Tibial nerve (tissue), 4 donors: ENCODE measurements at regions not wholly inside any gene's neighbourhood (a gene's known extent, or its start where the extent isn't known, plus 50 kb on each side); places are given as distances from the start of the nearest gene placed in this dataset.

Source experiments
- DNase-seq, 2 donors: peaks; one replicate each; pipeline ENCODE4 v3.0.0-alpha.2; 2019; ENCODE audit warnings: low spot score in 2 of 2
- H3K27ac ChIP-seq, 4 donors: fragments of 200-600 bp; sonication (generic) in 3 of 4; one replicate each; pipeline ENCODE4 v1.5.1; 2017 to 2019; ENCODE audit warnings: mild to moderate bottlenecking in 1 of 4
- H3K27me3 ChIP-seq, 2 donors: fragments of 200-600 bp; sonication (generic) in 1 of 2; one replicate each; pipeline versions ENCODE4 v1.5.1 to v1.6.0; 2017 to 2019
- H3K36me3 ChIP-seq, 3 donors: fragments of 200-600 bp; sonication (generic); one replicate each; pipeline ENCODE4 v1.5.1; 2018 to 2019
- H3K4me1 ChIP-seq, 4 donors: fragments of 200-600 bp; sonication (generic) in 3 of 4; one replicate each; pipeline ENCODE4 v1.5.1; 2017 to 2019
- H3K4me3 ChIP-seq, 4 donors: fragments of 200-600 bp; sonication (generic) in 3 of 4; one replicate each; pipeline ENCODE4 v1.5.1; 2017 to 2019; ENCODE audit warnings: mild to moderate bottlenecking in 1 of 4, moderate library complexity in 1 of 4
- H3K9me3 ChIP-seq, 4 donors: fragments of 200-600 bp; sonication (generic) in 3 of 4; one replicate each; pipeline ENCODE4 v1.5.1; 2017 to 2019
- CTCF ChIP-seq, 5 experiments: fragments of 200-600 bp in 3 of 5; fragments of 450-650 bp in 2 of 5; sonication (generic) in 3 of 5; IDR thresholded peaks; one replicate each; pipeline ENCODE4 v1.5.1; 2016 to 2019; ENCODE audit warnings: antibody characterized with exemption in 5 of 5, mild to moderate bottlenecking in 3 of 5, moderate library complexity in 2 of 5
- EP300 ChIP-seq, 2 donors: sonication (generic); formaldehyde crosslinking; IDR thresholded peaks; one replicate each; pipeline ENCODE4 v1.6.1; 2017; ENCODE audit warnings: antibody characterized with exemption in 2 of 2, mild to moderate bottlenecking in 1 of 2
- POLR2A ChIP-seq, 2 donors: fragments of 450-650 bp; IDR thresholded peaks; one replicate each; pipeline ENCODE4 v1.6.1; 2017; ENCODE audit warnings: antibody characterized with exemption in 2 of 2, mild to moderate bottlenecking in 2 of 2, moderate library complexity in 2 of 2
- WGBS, 2 donors: methylation state at CpG; one replicate each; pipeline ENCODE4 v1.1.5; 2018; 5-methylcytosine and 5-hydroxymethylcytosine counted together

DNA sequence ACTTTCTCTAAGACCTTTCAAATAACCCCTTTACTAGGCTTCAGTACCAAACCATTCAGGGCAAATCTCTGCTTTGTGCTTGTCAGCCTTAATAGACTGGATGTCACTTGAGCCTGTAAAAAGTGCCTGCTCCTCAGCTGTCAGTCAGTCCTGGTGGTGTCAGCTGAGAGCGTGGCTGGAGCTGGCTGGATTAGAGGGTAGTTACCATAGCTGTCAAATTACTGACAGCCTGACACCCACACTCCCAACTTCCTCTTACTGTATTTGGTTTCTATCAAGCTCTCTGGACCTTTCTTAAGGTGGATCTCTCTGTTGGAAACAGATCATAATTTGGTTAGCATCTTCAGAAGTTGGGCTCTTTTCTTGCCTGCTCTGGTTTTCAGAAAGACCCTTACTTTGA, 371.4 kb upstream of the ATP5MC3 start:
- H3K27ac ChIP-seq, result no peak overlapping the region
- no peak overlapping the region for H3K4me3 ChIP-seq
- H3K27me3 ChIP-seq, result no peaks in the 10 kb centered on the region
- no peak for DNase-seq
- no peaks in the 10 kb centered on the region for H3K36me3 ChIP-seq
- H3K4me1 ChIP-seq, result no peaks in the 10 kb centered on the region
- H3K9me3 ChIP-seq, result no peaks in the 10 kb centered on the region
- TF ChIP-seq CTCF (IDR thresholded peaks at IDR 0.05), result no peak
- TF ChIP-seq POLR2A (IDR thresholded peaks at IDR 0.05), result no peak
- TF ChIP-seq EP300 (IDR thresholded peaks at IDR 0.05), result no peak
- 31 to 33% methylated on average over 1 of the region's 1 CpG for WGBS, 2 donors

- Histone ChIP-seq H3K36me3 (no peaks in the 10 kb centered on the region), H3K9me3 (peaks cover 0 to 16% (median 0%) of the 10 kb centered on the region in 4 donors), H3K27me3 (no peaks in the 10 kb centered on the region), H3K4me3 (no peak overlapping the region), H3K27ac (no peak overlapping the region), H3K4me1 (no peaks in the 10 kb centered on the region)
- DNase-seq, result no peak
- no peak for TF ChIP-seq CTCF (IDR thresholded peaks at IDR 0.05)
- TF ChIP-seq POLR2A (IDR thresholded peaks at IDR 0.05), result no peak
- TF ChIP-seq EP300 (IDR thresholded peaks at IDR 0.05), result no peak
- 93 to 96% methylated on average over 3 of the region's 3 CpGs for WGBS, 2 donors
Observed at GRCh38 chr2:175540421-175540820, 358.9 kb upstream of the ATP5MC3 start.

- H3K27me3 ChIP-seq, result no peaks in the 10 kb centered on the region
- no peaks in the 10 kb centered on the region for H3K4me1 ChIP-seq
- H3K36me3 ChIP-seq, result no peaks in the 10 kb centered on the region
- peaks cover 0 to 16% (median 0%) of the 10 kb centered on the region in 4 donors for H3K9me3 ChIP-seq
- DNase-seq, result no peak
- H3K4me3 ChIP-seq, result no peak overlapping the region
- TF ChIP-seq POLR2A (IDR thresholded peaks at IDR 0.05) (no peak), EP300 (IDR thresholded peaks at IDR 0.05) (no peak), CTCF (IDR thresholded peaks at IDR 0.05) (no peak)
- 66 to 75% methylated on average over 4 of the region's 4 CpGs for WGBS, 2 donors
- H3K27ac ChIP-seq, result no peak overlapping the region
Observed at GRCh38 chr2:175539122-175539521, 357.6 kb upstream of the ATP5MC3 start.

- H3K36me3 ChIP-seq, result no peaks in the 10 kb centered on the region
- WGBS, 2 donors, result 33 to 46% methylated on average over 1 of the region's 1 CpG
- H3K27ac ChIP-seq, result no peak overlapping the region
Observed at GRCh38 chr2:175536059-175536458, 354.5 kb upstream of the ATP5MC3 start.

DNA sequence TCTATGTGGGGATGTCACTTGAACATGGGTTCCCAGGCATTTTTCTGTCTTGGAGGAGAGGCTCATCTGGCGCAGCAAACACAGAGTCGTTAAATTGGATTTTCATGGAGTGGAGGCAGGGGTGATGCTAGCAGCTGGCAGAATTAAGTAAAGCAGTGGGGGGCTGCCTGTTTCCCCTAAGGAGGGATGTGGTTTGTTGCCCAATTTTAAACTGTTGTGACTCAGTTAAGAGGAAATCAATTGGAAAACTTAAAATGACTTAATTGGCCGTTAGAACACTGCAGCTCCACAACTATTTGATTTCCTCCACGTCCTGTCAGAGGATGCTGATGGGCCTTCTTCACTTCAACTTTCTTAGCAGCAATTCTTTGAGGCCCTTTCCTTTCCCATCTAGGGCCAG, 354.1 kb upstream of the ATP5MC3 start:
- 56 to 66% methylated on average over 4 of the region's 4 CpGs for WGBS, 2 donors
- H3K27me3 ChIP-seq, result no peaks in the 10 kb centered on the region

More at GRCh38 chr2:175536059-175536458, 354.5 kb upstream of the ATP5MC3 start:
- Histone ChIP-seq H3K4me1 (no peaks in the 10 kb centered on the region), H3K9me3 (no peaks in the 10 kb centered on the region), H3K27me3 (no peaks in the 10 kb centered on the region), H3K4me3 (no peak overlapping the region)
- TF ChIP-seq EP300 (IDR thresholded peaks at IDR 0.05) (no peak), CTCF (IDR thresholded peaks at IDR 0.05) (no peak), POLR2A (IDR thresholded peaks at IDR 0.05) (no peak)
- DNase-seq, result no peak

More for the DNA sequence above, 354.1 kb upstream of the ATP5MC3 start:
- Histone ChIP-seq H3K27ac (no peak overlapping the region), H3K36me3 (no peaks in the 10 kb centered on the region), H3K4me1 (no peaks in the 10 kb centered on the region), H3K9me3 (no peaks in the 10 kb centered on the region), H3K4me3 (no peak overlapping the region)
- DNase-seq, result no peak
- TF ChIP-seq EP300 (IDR thresholded peaks at IDR 0.05), result no peak
- no peak for TF ChIP-seq CTCF (IDR thresholded peaks at IDR 0.05)
- no peak for TF ChIP-seq POLR2A (IDR thresholded peaks at IDR 0.05)
